AG09309 (cell line): ENCODE measurements at regions not wholly inside any gene's neighbourhood (a gene's known extent, or its start where the extent isn't known, plus 50 kb on each side); places are given as distances from the start of the nearest gene placed in this dataset.

Source experiments
- DNase-seq: peaks from one replicate; pipeline ENCODE4 v3.0.0-alpha.2; 2010; ENCODE audit warnings: low read depth
- H3K4me3 ChIP-seq: 2 replicates; pipeline ENCODE4 v1.5.1; 2011; ENCODE audit warnings: mild to moderate bottlenecking, low read depth, low read length, moderate library complexity; ENCODE audit not compliant: control insufficient read depth
- CTCF ChIP-seq: IDR thresholded peaks from 2 replicates; pipeline ENCODE4 v1.5.1; 2011; ENCODE audit warnings: mild to moderate bottlenecking, low read depth, low read length, inconsistent platforms; ENCODE audit not compliant: insufficient read depth, control insufficient read depth; ENCODE audit errors: missing control alignments

GRCh38 chr16:18047761-18048160, 288.8 kb downstream of the NPIPA8 start:
- no peak overlapping the region for H3K4me3 ChIP-seq
- no peak for TF ChIP-seq CTCF
- no peak for DNase-seq

- DNase-seq = no peak
- no peak for TF ChIP-seq CTCF
- H3K4me3 ChIP-seq = no peak overlapping the region
Observed at GRCh38 chr16:18045356-18045755, 291.2 kb downstream of the NPIPA8 start.

GRCh38 chr16:18041864-18042834, 294.4 kb downstream of the NPIPA8 start:
- DNase-seq = no peak
- H3K4me3 ChIP-seq = no peak overlapping the region
- no peak for TF ChIP-seq CTCF

- DNase-seq = no peak
- TF ChIP-seq CTCF = no peak
- no peak overlapping the region for H3K4me3 ChIP-seq
Observed at GRCh38 chr16:18039931-18040330, 296.6 kb downstream of the NPIPA8 start.

GRCh38 chr16:18037051-18037450, 299.5 kb downstream of the NPIPA8 start:
- no peak for DNase-seq
- no peak for TF ChIP-seq CTCF
- no peak overlapping the region for H3K4me3 ChIP-seq

GRCh38 chr16:18024611-18025010, 311.9 kb downstream of the NPIPA8 start:
- TF ChIP-seq CTCF = no peak
- DNase-seq = no peak
- no peak overlapping the region for H3K4me3 ChIP-seq
